Pancreas (tissue), 10 donors: ENCODE measurements at regions not wholly inside any gene's neighbourhood (a gene's known extent, or its start where the extent isn't known, plus 50 kb on each side); places are given as distances from the start of the nearest gene placed in this dataset.

ENCODE experiments used
- ATAC-seq, 4 donors: fragments of 200-7000 bp; cut with Tn5 transposase; one replicate each; pipeline versions ENCODE4 v1.8.0 to v1.9.1; 2020; ENCODE audit warnings: mild to moderate bottlenecking in 4 of 4, moderate library complexity in 4 of 4
- DNase-seq, 6 donors: peaks; one replicate each; pipeline ENCODE4 v3.0.0-alpha.2; 2020
- FAIRE-seq: peaks from 2 replicates; lab custom pipeline; 2012; peaks lifted over from hg19 to GRCh38; lab: Jason Lieb, UNC
- H3K27ac ChIP-seq, 4 donors: fragments of 200-600 bp; sonication (generic); 1 replicate in 3 of 4; 2 replicates in 1 of 4; pipeline versions ENCODE4 v1.5.0 to v1.8.0; 2020
- H3K27me3 ChIP-seq, 4 donors: fragments of 200-600 bp; one replicate each; pipeline ENCODE4 v1.8.0; 2021
- H3K36me3 ChIP-seq, 3 donors: fragments of 200-600 bp; sonication (generic) in 1 of 3; one replicate each; pipeline versions ENCODE4 v1.5.0 to v1.8.0; 2020 to 2021
- H3K4me1 ChIP-seq, 3 donors: fragments of 200-600 bp; one replicate each; pipeline ENCODE4 v1.8.0; 2021
- H3K4me3 ChIP-seq, 4 donors: fragments of 200-600 bp; sonication (generic) in 2 of 4; one replicate each; pipeline versions ENCODE4 v1.5.0 to v1.8.0; 2020 to 2021
- H3K9me3 ChIP-seq, 4 donors: fragments of 200-600 bp; one replicate each; pipeline ENCODE4 v1.8.0; 2021
- WGBS, 2 donors: extraction: QIAGEN DNeasy Blood & Tissue Kit; methylation state at CpG; one replicate each; pipeline ENCODE4 v1.1.7; 2013; 5-methylcytosine and 5-hydroxymethylcytosine counted together
- intact Hi-C, 3 donors: fragments of 100-400 bp; cut with DNase I; formaldehyde crosslinking; loops; one replicate each; pipeline versions ENCODE4 v1.11.1 to v1.14.2; 2022
- TF ChIP-seq, protein P1 (sequence below), 4 donors: fragments of 200-600 bp; sonication (generic) in 3 of 4; IDR thresholded peaks; one replicate each; pipeline versions ENCODE4 v1.5.0 to v1.8.0; 2021; ENCODE audit warnings: antibody characterized with exemption in 4 of 4
- donor health status: healthy with polysubstance abuse.
- donor health status: DM: no; HTN: no; CAD: no; lungs with moderate emphysema.
- donor health status: DM: no; HTN: no; CAD: no.
- donor health status: control.
- donor health status: control.
- donor health status: Bipolar disorder and iron deficiency.
- donor health status: DM: yes; HTN: yes; CAD: no.
- donor health status: DM: no; HTN: no; CAD: no.
- donor health status: DM: no; HTN: no; CAD: no.
- donor health status: DM: yes; HTN: yes; CAD: no.

DNA sequence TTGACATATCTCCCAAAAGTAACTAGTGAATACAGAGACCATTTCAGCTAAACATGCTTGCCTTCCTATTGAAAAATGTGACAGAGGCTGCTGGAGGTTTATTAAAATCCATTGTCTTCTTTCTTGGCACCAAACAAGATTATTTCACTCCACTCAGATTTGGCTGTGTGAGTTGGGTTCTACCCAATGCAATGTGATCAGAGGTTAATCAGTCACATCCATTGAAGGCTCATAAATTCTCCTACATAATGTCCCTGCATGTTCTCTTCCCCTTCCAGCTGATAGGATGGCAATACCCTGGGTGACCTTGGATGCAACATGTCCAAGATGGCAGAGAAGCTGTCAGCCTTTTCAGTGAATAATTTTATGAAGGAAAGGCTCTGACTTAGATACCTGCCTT, 54.5 kb downstream of the TKTL2 start:
- DNase-seq (no peak), FAIRE-seq (no peak), ATAC-seq (peak in 1 of 4 donors; percentile 80)
- Histone ChIP-seq H3K27ac (no peak overlapping the region), H3K4me1 (no peaks in the 10 kb centered on the region), H3K9me3 (no peaks in the 10 kb centered on the region), H3K4me3 (no peak overlapping the region), H3K36me3 (no peaks in the 10 kb centered on the region), H3K27me3 (peaks cover 0 to 4% (median 0%) of the 10 kb centered on the region in 4 donors)
- TF ChIP-seq, protein P1, sequence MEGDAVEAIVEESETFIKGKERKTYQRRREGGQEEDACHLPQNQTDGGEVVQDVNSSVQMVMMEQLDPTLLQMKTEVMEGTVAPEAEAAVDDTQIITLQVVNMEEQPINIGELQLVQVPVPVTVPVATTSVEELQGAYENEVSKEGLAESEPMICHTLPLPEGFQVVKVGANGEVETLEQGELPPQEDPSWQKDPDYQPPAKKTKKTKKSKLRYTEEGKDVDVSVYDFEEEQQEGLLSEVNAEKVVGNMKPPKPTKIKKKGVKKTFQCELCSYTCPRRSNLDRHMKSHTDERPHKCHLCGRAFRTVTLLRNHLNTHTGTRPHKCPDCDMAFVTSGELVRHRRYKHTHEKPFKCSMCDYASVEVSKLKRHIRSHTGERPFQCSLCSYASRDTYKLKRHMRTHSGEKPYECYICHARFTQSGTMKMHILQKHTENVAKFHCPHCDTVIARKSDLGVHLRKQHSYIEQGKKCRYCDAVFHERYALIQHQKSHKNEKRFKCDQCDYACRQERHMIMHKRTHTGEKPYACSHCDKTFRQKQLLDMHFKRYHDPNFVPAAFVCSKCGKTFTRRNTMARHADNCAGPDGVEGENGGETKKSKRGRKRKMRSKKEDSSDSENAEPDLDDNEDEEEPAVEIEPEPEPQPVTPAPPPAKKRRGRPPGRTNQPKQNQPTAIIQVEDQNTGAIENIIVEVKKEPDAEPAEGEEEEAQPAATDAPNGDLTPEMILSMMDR (IDR thresholded peaks at IDR 0.05) = no peak
- intact Hi-C loops = no loop called here

DNA sequence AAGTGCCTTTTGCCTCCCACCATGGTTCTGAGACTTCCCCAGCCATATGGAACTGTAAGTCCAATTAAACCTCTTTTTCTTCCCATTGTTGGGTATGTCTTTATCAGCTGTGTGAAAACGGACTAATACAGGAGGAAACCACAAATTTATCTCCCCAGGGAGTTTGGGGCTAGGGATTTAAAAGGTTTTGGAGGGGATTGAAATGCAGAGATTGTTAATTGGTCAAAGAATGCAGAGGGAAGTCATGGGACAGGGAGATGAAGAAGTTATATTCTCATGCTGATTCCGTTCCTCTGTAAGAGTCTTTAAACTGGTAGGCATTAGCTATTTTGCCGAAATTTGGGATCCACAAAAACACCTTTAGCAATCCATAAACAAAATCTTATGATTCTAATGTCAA, 57.9 kb downstream of the TKTL2 start:
- Histone ChIP-seq H3K27ac (no peak overlapping the region), H3K27me3 (peaks cover 0 to 4% (median 0%) of the 10 kb centered on the region in 4 donors), H3K9me3 (no peaks in the 10 kb centered on the region), H3K4me1 (no peaks in the 10 kb centered on the region), H3K4me3 (no peak overlapping the region), H3K36me3 (no peaks in the 10 kb centered on the region)
- WGBS, 2 donors = 49 to 68% methylated on average over 3 of the region's 3 CpGs
- ATAC-seq = no peak
- no peak for FAIRE-seq
- TF ChIP-seq, protein P1 (IDR thresholded peaks at IDR 0.05) = no peak
- DNase-seq = no peak
- intact Hi-C loops = no loop called here

DNA sequence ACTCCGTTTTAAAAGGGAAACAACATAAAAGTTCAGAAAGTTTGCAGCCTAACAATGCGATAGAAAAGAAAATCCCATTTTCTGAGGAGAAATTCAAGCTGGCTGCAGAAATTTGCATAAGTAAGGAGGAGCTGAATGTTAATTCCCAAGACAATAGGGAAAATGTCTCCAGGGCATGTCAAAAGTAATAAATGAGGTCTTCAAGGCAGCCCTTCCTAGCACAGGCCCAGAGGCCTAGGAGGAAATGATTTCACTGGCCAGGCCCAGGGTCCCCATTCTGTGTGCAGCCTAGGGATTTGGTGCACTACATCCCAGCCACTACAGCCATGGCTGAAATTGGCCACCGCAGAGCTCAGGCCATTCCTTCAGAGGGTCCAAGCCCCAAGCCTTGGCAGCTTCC, 59.3 kb downstream of the TKTL2 start:
- H3K9me3 ChIP-seq = no peaks in the 10 kb centered on the region
- no peak overlapping the region for H3K4me3 ChIP-seq
- FAIRE-seq = no peak
- TF ChIP-seq, protein P1 (IDR thresholded peaks at IDR 0.05) = no peak
- DNase-seq = no peak
- peaks cover 0 to 4% (median 0%) of the 10 kb centered on the region in 4 donors for H3K27me3 ChIP-seq
- no peaks in the 10 kb centered on the region for H3K4me1 ChIP-seq
- WGBS, 2 donors = 72 to 76% methylated on average over 3 of the region's 3 CpGs
- no peaks in the 10 kb centered on the region for H3K36me3 ChIP-seq
- intact Hi-C loops = no loop called here
- no peak for ATAC-seq
- no peak overlapping the region for H3K27ac ChIP-seq

DNA sequence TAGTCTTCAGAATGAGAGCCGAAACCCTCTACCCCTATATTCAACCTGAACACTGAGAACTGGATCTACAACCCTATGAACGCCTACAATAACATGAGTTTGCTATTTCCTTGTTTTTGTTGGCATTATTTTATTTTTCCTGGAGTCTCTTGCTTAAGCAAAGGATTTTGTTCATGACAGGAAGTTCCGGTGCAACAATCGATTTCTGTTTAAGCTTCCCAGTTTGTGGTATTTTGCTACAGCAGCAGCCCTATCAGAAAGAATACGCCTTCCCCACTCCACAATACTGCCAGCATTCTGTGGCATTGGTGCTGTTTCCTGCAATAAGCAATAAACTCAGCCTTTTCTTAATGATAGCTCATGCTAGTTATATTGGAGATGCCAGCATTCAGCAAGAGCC, 60.9 kb downstream of the NPY5R start:
- H3K27ac ChIP-seq = peak overlapping the region in 3 of 4 donors; percentile 25 to 61 (median 27)
- intact Hi-C loops = no loop called here
- H3K4me1 ChIP-seq = no peaks in the 10 kb centered on the region
- no peak for FAIRE-seq
- peak; percentile 58 to 91 (median 73) for ATAC-seq
- H3K9me3 ChIP-seq = no peaks in the 10 kb centered on the region
- H3K4me3 ChIP-seq = peak overlapping the region in 2 of 4 donors; percentile 3 to 21
- H3K27me3 ChIP-seq = no peaks in the 10 kb centered on the region
- 9 to 11% methylated on average over 5 of the region's 5 CpGs for WGBS, 2 donors
- H3K36me3 ChIP-seq = no peaks in the 10 kb centered on the region
- DNase-seq = peak in 3 of 6 donors; percentile 4 to 20 (median 12)
- TF ChIP-seq, protein P1 (IDR thresholded peaks at IDR 0.05) = no peak

- H3K27ac ChIP-seq = peak overlapping the region in 3 of 4 donors; percentile 25 to 61 (median 27)
- no peaks in the 10 kb centered on the region for H3K36me3 ChIP-seq
- peak in 3 of 4 donors; percentile 38 to 77 (median 40) for ATAC-seq
These were observed 60.4 kb downstream of the NPY5R start for GRCh38 chr4:163404080-163404479.

More at GRCh38 chr4:163404080-163404479, 60.4 kb downstream of the NPY5R start:
- TF ChIP-seq, protein P1 (IDR thresholded peaks at IDR 0.05) = no peak
- FAIRE-seq = no peak
- Histone ChIP-seq H3K27me3 (no peaks in the 10 kb centered on the region), H3K9me3 (no peaks in the 10 kb centered on the region), H3K4me1 (no peaks in the 10 kb centered on the region), H3K4me3 (peak overlapping the region in 2 of 4 donors; percentile 3 to 21)
- WGBS, 2 donors = 21 to 22% methylated on average over 1 of the region's 1 CpG
- intact Hi-C loops = no loop called here
- no peak for DNase-seq
